ENCODE measurements at regions not wholly inside any gene's neighbourhood (a gene's known extent, or its start where the extent isn't known, plus 50 kb on each side); places are given as distances from the start of the nearest gene placed in this dataset.

GRCh38 chr1:55639051-55639450, 423.9 kb upstream of the USP24 start:
- no peak for TF ChIP-seq EP300 (IDR thresholded peaks at IDR 0.05)
- no peak for TF ChIP-seq CTCF (IDR thresholded peaks at IDR 0.05)
- no peak for TF ChIP-seq POLR2AphosphoS5 (IDR thresholded peaks at IDR 0.05)
- TF ChIP-seq POLR2A (IDR thresholded peaks at IDR 0.05) = no peak
- Histone ChIP-seq H3K27ac (no peak overlapping the region), H3K4me3 (no peak overlapping the region), H3K9me3 (no peaks in the 10 kb centered on the region), H3K36me3 (no peaks in the 10 kb centered on the region), H3K4me1 (peaks cover 30% of the 10 kb centered on the region), H3K27me3 (no peaks in the 10 kb centered on the region)
- DNase-seq (ENCODE audit: low spot score in 2 of 2) = no peak
- 90% methylated on average over 1 of the region's 1 CpG for WGBS

- TF ChIP-seq POLR2A (IDR thresholded peaks at IDR 0.05) = no peak
- TF ChIP-seq EP300 (IDR thresholded peaks at IDR 0.05) = no peak
- no peak for TF ChIP-seq POLR2AphosphoS5 (IDR thresholded peaks at IDR 0.05)
- no peak for TF ChIP-seq CTCF (IDR thresholded peaks at IDR 0.05)
- Histone ChIP-seq H3K27me3 (no peaks in the 10 kb centered on the region), H3K27ac (no peak overlapping the region), H3K36me3 (no peaks in the 10 kb centered on the region), H3K9me3 (no peaks in the 10 kb centered on the region), H3K4me1 (peaks cover 40% of the 10 kb centered on the region), H3K4me3 (no peak overlapping the region)
- DNase-seq (ENCODE audit: low spot score in 2 of 2) = no peak
- WGBS = 90% methylated on average over 1 of the region's 1 CpG
Observed at GRCh38 chr1:55636696-55637095, 421.5 kb upstream of the USP24 start.

- H3K27ac ChIP-seq = no peak overlapping the region
- no peaks in the 10 kb centered on the region for H3K27me3 ChIP-seq
- no peak overlapping the region for H3K4me3 ChIP-seq
- no peak for DNase-seq (ENCODE audit: low spot score in 2 of 2)
- H3K36me3 ChIP-seq = no peaks in the 10 kb centered on the region
- TF ChIP-seq CTCF (IDR thresholded peaks at IDR 0.05) (no peak), POLR2A (IDR thresholded peaks at IDR 0.05) (no peak), POLR2AphosphoS5 (IDR thresholded peaks at IDR 0.05) (no peak)
- H3K9me3 ChIP-seq = no peaks in the 10 kb centered on the region
- 39% methylated on average over 2 of the region's 2 CpGs for WGBS
- H3K4me1 ChIP-seq = peaks cover 33% of the 10 kb centered on the region
Observed at GRCh38 chr1:55635856-55636255, 420.7 kb upstream of the USP24 start.

GRCh38 chr1:55634516-55634915, 419.4 kb upstream of the USP24 start:
- H3K36me3 ChIP-seq = no peaks in the 10 kb centered on the region
- H3K4me3 ChIP-seq = no peak overlapping the region
- DNase-seq (ENCODE audit: low spot score in 2 of 2) = no peak
- H3K4me1 ChIP-seq = peaks cover 23% of the 10 kb centered on the region
- no peaks in the 10 kb centered on the region for H3K27me3 ChIP-seq
- TF ChIP-seq EP300 (IDR thresholded peaks at IDR 0.05) = no peak
- TF ChIP-seq CTCF (IDR thresholded peaks at IDR 0.05) = no peak
- no peak for TF ChIP-seq POLR2AphosphoS5 (IDR thresholded peaks at IDR 0.05)
- no peak for TF ChIP-seq POLR2A (IDR thresholded peaks at IDR 0.05)
- no peaks in the 10 kb centered on the region for H3K9me3 ChIP-seq
- H3K27ac ChIP-seq = peak overlapping the region; percentile 17
- WGBS = 89% methylated on average over 1 of the region's 1 CpG

- Histone ChIP-seq H3K27ac (peak overlapping the region; percentile 72), H3K4me3 (no peak overlapping the region), H3K36me3 (no peaks in the 10 kb centered on the region), H3K9me3 (no peaks in the 10 kb centered on the region), H3K27me3 (no peaks in the 10 kb centered on the region), H3K4me1 (peaks cover 18% of the 10 kb centered on the region)
- no peak for DNase-seq (ENCODE audit: low spot score in 2 of 2)
- no peak for TF ChIP-seq CTCF (IDR thresholded peaks at IDR 0.05)
- WGBS = 76% methylated on average over 2 of the region's 2 CpGs
Observed at GRCh38 chr1:55632906-55633305, 417.7 kb upstream of the USP24 start.

Data from suprapubic skin (tissue), 4 donors.